ACC112 (cell line): ENCODE measurements at regions not wholly inside any gene's neighbourhood (a gene's known extent, or its start where the extent isn't known, plus 50 kb on each side); places are given as distances from the start of the nearest gene placed in this dataset.

Source experiments
- H2AFZ ChIP-seq: fragments of 200-600 bp; sonication (generic); one replicate; pipeline ENCODE4 v1.6.0; 2017; ENCODE audit warnings: antibody characterized with exemption, low read length; ENCODE audit not compliant: unreplicated experiment
- H3K27ac ChIP-seq: fragments of 200-600 bp; sonication (generic); 2 replicates; pipeline ENCODE4 v1.5.1; 2014; ENCODE audit warnings: low read depth, mild to moderate bottlenecking, antibody characterized with exemption, low read length, moderate library complexity
- H3K27me3 ChIP-seq: fragments of 200-600 bp; sonication (generic); 2 replicates; pipeline ENCODE4 v1.6.1; 2014; ENCODE audit warnings: mild to moderate bottlenecking, antibody characterized with exemption, low read length, moderate library complexity, mixed read lengths; ENCODE audit not compliant: insufficient read depth
- H3K36me3 ChIP-seq: fragments of 200-600 bp; sonication (generic); 2 replicates; pipeline ENCODE4 v1.6.1; 2016; ENCODE audit warnings: mild to moderate bottlenecking, antibody characterized with exemption, low read length, moderate library complexity, mixed read lengths; ENCODE audit not compliant: insufficient read depth
- H3K4me1 ChIP-seq: fragments of 200-600 bp; sonication (generic); one replicate; pipeline ENCODE4 v1.6.1; 2016; ENCODE audit warnings: low read length, mixed read lengths; ENCODE audit not compliant: insufficient read depth, unreplicated experiment, control insufficient read depth
- H3K4me3 ChIP-seq: fragments of 200-600 bp; sonication (generic); 2 replicates; pipeline ENCODE4 v1.5.1; 2014; ENCODE audit warnings: mild to moderate bottlenecking, low read depth, low read length
- H3K79me2 ChIP-seq: fragments of 200-600 bp; sonication (generic); one replicate; pipeline ENCODE4 v1.6.0; 2016; ENCODE audit warnings: low read length; ENCODE audit not compliant: control insufficient read depth, unreplicated experiment, insufficient read depth

DNA sequence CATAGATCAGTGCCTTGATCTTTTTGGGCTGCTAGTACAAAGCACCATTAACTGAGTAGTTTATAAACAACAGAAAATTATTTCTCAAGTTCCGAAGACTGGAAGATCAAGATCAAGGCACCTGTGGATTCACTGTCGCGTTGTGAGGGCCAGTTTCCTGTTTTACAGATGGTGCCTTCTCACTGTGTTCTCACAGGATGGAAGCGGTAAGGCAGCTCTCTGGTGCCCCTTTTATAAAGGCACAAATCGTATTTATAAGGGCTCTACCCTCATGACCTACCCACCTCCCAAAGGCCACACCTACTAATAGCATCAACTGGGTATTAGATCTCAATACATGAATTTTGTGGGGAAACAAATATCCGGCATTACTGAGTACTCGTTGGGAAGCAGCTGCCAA, 729.5 kb upstream of the SLC39A10 start:
- no peaks in the 10 kb centered on the region for H3K27me3 ChIP-seq
- no peaks in the 10 kb centered on the region for H3K79me2 ChIP-seq
- no peaks in the 10 kb centered on the region for H3K4me1 ChIP-seq
- no peak overlapping the region for H3K27ac ChIP-seq
- no peak overlapping the region for H2AFZ ChIP-seq
- no peak overlapping the region for H3K4me3 ChIP-seq
- H3K36me3 ChIP-seq: no peaks in the 10 kb centered on the region

DNA sequence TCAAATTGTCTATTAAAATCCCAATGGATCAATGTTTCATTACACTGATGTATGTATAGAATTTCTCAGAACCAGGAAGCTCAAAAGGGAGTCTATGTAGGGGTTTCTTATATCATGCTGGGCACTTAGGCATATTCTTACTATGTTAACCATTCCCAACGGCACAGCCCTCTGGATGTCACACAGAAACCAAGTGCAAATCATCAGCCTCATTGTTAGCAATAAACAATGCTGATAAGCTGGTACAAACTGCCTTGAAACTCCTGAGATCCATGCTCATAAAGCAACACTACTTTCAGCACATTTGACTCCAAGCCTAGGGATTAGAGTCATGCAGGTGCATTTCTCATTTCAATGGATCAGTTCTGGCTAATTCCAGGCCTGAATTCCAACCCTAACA, 730.2 kb upstream of the SLC39A10 start:
- Histone ChIP-seq H3K4me3 (no peak overlapping the region), H2AFZ (no peak overlapping the region), H3K27ac (no peak overlapping the region), H3K27me3 (no peaks in the 10 kb centered on the region), H3K4me1 (no peaks in the 10 kb centered on the region), H3K79me2 (no peaks in the 10 kb centered on the region), H3K36me3 (no peaks in the 10 kb centered on the region)

DNA sequence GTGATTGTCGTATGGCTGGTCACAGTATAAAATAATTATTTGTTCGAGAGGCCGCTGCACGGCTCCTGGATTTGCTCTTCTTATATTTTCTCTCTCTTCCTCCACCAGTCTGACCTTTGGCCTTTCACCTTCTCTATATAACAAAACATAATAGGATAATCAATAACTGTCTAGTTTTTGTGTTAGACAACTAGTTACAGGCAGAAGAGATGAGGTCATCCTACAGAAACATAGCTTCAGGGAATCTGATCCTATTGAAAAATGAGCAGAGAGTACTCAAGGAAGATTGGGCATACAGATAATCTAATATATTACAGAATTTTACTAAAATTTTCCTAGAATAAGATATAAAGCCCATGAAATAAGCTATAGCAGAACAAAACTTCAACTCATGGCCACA, 731.3 kb upstream of the SLC39A10 start:
- Histone ChIP-seq H3K36me3 (no peaks in the 10 kb centered on the region), H3K79me2 (no peaks in the 10 kb centered on the region), H3K4me1 (no peaks in the 10 kb centered on the region), H3K4me3 (no peak overlapping the region), H2AFZ (no peak overlapping the region), H3K27me3 (no peaks in the 10 kb centered on the region), H3K27ac (no peak overlapping the region)

DNA sequence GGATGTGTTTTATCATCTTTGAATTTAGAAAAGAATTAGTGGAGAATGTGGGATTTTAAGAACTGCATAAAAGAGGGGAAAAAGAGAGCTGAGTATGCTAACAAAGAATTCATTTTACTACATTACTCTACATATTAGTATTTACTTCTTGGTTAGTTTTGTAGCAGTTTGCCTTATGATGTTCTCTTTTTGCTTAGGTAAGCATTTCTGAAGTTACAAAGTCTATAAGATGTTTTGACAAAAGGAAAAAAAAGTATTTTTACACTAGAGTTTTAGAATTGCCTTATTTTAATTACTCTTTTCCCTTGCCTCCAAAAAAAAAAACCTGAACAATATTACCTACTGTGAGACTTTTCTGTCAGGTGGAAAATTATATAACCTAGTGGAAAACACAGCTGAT, 739.5 kb upstream of the SLC39A10 start:
- H3K79me2 ChIP-seq: no peaks in the 10 kb centered on the region
- H3K4me1 ChIP-seq: no peaks in the 10 kb centered on the region
- no peak overlapping the region for H2AFZ ChIP-seq

DNA sequence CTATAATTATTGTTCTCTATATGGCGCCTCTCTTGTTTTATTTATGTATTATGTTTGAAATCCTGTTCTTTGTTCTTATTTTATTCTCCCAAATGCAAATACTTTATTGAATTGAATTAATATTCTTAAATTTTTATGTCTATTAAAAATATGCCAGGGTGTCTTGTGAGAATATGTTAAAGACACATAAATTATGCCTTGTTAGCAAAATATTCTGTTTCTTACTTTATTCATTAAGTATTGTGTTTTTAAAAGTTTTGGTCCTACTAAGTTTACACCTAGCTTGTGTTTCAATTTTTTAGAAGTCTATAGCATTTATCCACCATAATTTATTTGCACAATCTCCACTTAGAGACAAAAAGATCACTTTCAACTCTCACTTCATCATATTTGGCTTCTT, 741.5 kb upstream of the SLC39A10 start:
- Histone ChIP-seq H3K27me3 (no peaks in the 10 kb centered on the region), H3K4me3 (no peak overlapping the region), H3K36me3 (no peaks in the 10 kb centered on the region), H2AFZ (no peak overlapping the region), H3K27ac (no peak overlapping the region), H3K4me1 (no peaks in the 10 kb centered on the region), H3K79me2 (no peaks in the 10 kb centered on the region)

More for the DNA sequence above, 739.5 kb upstream of the SLC39A10 start:
- Histone ChIP-seq H3K36me3 (no peaks in the 10 kb centered on the region), H3K27ac (no peak overlapping the region), H3K27me3 (no peaks in the 10 kb centered on the region), H3K4me3 (no peak overlapping the region)

- Histone ChIP-seq H3K36me3 (no peaks in the 10 kb centered on the region), H3K4me3 (no peak overlapping the region), H3K27me3 (no peaks in the 10 kb centered on the region), H3K4me1 (no peaks in the 10 kb centered on the region), H2AFZ (peak overlapping the region; percentile 36), H3K27ac (no peak overlapping the region), H3K79me2 (no peaks in the 10 kb centered on the region)
Observed at GRCh38 chr2:194907569-194907968, 749.5 kb upstream of the SLC39A10 start.

DNA sequence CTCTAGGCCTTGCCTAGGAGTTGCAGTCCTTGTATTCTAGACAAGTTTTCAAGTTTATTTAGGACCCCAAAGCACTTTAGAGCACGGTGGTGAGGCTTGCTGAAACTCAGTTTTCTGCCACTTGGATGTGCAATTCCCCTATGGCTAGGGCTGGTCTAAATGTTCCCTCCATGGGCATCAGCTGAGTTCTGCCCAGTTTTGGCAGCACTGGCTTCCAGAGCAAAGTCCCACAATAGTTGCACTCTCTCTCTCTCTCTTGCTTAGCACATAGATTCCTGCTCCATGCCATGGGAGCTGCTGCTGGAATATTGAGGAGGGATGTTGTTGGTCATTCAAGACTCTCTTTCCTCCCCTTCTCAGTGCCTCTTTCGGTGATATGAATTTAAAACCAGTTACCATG, 760.2 kb upstream of the SLC39A10 start:
- Histone ChIP-seq H3K4me1 (no peaks in the 10 kb centered on the region), H3K4me3 (no peak overlapping the region), H3K27me3 (no peaks in the 10 kb centered on the region), H3K79me2 (no peaks in the 10 kb centered on the region), H3K27ac (no peak overlapping the region), H3K36me3 (no peaks in the 10 kb centered on the region), H2AFZ (no peak overlapping the region)

GRCh38 chr2:194883711-194884110, 773.3 kb upstream of the SLC39A10 start:
- Histone ChIP-seq H3K27ac (no peak overlapping the region), H3K79me2 (no peaks in the 10 kb centered on the region), H2AFZ (no peak overlapping the region), H3K27me3 (no peaks in the 10 kb centered on the region), H3K4me1 (no peaks in the 10 kb centered on the region), H3K36me3 (no peaks in the 10 kb centered on the region), H3K4me3 (no peak overlapping the region)

GRCh38 chr2:194870974-194871535, 786.0 kb upstream of the SLC39A10 start:
- Histone ChIP-seq H3K27ac (no peak overlapping the region), H3K4me1 (peaks cover 6% of the 10 kb centered on the region), H3K27me3 (no peaks in the 10 kb centered on the region), H2AFZ (no peak overlapping the region), H3K79me2 (no peaks in the 10 kb centered on the region), H3K36me3 (no peaks in the 10 kb centered on the region), H3K4me3 (peak overlapping the region; percentile 22; the same call in 1 of the 2 replicates)

DNA sequence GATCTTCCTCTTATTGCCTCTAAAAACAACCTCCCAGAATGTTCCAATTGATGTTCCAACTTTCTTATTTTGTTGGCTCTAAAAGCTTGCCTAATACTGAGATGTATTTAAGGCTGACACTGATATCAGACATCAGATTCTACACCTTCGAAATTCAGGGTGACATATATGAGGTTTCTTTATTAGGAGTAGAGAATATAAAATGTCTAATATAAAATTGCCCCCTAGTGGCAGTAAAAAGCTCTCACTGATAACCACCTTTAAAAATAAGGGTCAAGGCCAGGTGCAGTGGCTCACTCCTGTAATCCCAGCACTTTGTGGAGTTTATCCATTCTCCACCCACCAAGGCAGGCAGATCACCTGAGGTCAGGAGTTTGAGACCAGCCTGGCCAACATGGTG, 789.7 kb upstream of the SLC39A10 start:
- Histone ChIP-seq H2AFZ (peak overlapping the region; percentile 70), H3K27ac (no peak overlapping the region), H3K36me3 (no peaks in the 10 kb centered on the region), H3K4me1 (peaks cover 6% of the 10 kb centered on the region), H3K4me3 (no peak overlapping the region), H3K27me3 (no peaks in the 10 kb centered on the region), H3K79me2 (no peaks in the 10 kb centered on the region)

GRCh38 chr2:194854941-194855340, 802.1 kb upstream of the SLC39A10 start:
- H3K27me3 ChIP-seq: no peaks in the 10 kb centered on the region
- no peak overlapping the region for H3K27ac ChIP-seq
- no peaks in the 10 kb centered on the region for H3K36me3 ChIP-seq
- no peak overlapping the region for H2AFZ ChIP-seq
- no peak overlapping the region for H3K4me3 ChIP-seq
- no peaks in the 10 kb centered on the region for H3K79me2 ChIP-seq
- H3K4me1 ChIP-seq: no peaks in the 10 kb centered on the region
